ENCODE measurements at regions not wholly inside any gene's neighbourhood (a gene's known extent, or its start where the extent isn't known, plus 50 kb on each side); places are given as distances from the start of the nearest gene placed in this dataset.

DNA sequence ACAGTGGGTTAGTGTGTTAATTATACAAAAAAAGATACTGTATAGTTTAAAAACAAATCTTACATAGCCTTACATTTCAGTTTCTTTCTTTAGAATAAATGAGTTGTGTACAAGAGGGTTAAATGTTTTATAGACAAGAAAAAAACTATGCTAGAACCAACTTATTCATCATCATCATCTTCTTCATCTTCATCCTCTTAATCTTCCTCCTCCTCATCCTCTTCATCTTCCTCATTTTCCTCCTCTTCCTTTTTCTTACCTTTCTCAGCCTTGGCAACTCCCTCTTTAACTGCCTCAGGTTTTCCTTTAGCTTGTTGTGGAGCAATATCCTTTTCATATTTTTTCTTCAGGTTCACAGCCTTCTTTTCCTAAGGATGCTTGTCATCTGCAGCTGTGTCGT is 53.7 kb downstream of the RPS12 start:
- no peak for DNase-seq (ENCODE audit: low read depth, low spot score)

GRCh38 chr6:132872923-132873322 is 58.6 kb downstream of the RPS12 start:
- no peak for DNase-seq (ENCODE audit: low read depth, low spot score)

GRCh38 chr6:132877003-132877402 is 62.6 kb downstream of the RPS12 start:
- no peak for DNase-seq (ENCODE audit: low read depth, low spot score)

GRCh38 chr6:132887204-132887603 is 72.8 kb downstream of the RPS12 start:
- no peak for DNase-seq (ENCODE audit: low read depth, low spot score)

GRCh38 chr6:132888701-132889100 is 74.3 kb downstream of the RPS12 start:
- DNase-seq (ENCODE audit: low read depth, low spot score), result no peak

GRCh38 chr6:132892929-132893771 is 78.8 kb downstream of the RPS12 start:
- DNase-seq (ENCODE audit: low read depth, low spot score), result no peak

GRCh38 chr6:132893772-132894490 is 79.6 kb downstream of the RPS12 start:
- DNase-seq (ENCODE audit: low read depth, low spot score), result no peak

GRCh38 chr6:132898376-132898775 is 84.0 kb downstream of the RPS12 start:
- DNase-seq (ENCODE audit: low read depth, low spot score), result no peak

GRCh38 chr6:132900849-132901248 is 86.5 kb downstream of the RPS12 start:
- no peak for DNase-seq (ENCODE audit: low read depth, low spot score)

DNA sequence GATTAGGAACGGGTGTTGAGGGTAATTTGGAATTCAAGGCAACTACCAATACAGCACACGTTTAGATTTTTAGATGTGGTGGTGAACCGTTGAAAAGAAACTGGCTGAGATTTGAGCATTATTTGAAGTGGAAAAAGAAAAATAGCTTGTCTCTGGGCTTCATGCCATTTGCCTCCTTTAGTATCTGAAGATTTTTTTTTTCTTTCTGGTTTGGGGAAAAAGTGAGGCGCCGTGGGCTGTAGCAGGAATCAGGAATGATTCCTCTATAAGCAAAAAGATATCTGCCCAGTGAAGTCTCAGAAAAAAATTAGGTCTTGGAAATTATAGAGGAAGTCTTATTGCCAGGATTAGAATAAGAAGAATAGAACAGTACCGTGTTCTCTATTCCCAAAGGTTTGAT is 88.5 kb downstream of the RPS12 start:
- no peak for DNase-seq (ENCODE audit: low read depth, low spot score)

DNA sequence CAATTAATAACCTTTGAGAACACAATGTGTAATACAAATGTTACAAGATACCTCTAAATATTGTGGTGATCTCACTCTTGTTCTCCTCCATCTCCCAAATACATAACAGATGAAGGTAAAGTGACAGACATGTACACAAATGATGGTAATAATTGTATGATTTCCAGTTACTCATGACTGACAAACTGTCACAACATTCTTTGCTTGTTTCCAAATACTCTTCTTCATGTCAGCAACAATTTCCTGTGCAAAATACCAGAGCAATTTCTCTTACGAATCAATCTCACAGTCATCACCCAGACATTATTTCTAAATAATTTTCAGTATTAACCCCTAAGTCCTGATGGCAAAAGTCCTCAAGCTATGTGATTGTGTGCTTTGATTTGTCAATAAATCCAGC is 92.9 kb downstream of the RPS12 start:
- no peak for DNase-seq (ENCODE audit: low read depth, low spot score)

DNA sequence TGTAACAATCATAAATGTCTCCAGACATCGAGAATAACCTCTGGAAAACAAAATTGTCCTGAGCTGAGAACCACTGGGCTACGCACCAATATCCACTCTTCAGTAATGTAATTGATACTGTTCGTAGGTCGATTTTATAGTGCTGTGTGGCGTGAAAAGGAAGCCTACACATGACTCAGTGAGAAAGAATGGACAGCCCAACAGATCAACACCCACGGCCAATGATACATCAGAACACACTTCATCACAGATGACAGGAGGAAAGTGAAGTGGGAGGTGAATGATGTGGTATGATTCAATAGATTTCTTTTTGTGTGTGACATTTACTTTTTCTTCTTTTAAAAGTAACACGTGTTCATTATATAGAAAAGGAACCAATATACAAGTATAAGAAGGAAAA is 93.5 kb downstream of the RPS12 start:
- no peak for DNase-seq (ENCODE audit: low read depth, low spot score)

DNA sequence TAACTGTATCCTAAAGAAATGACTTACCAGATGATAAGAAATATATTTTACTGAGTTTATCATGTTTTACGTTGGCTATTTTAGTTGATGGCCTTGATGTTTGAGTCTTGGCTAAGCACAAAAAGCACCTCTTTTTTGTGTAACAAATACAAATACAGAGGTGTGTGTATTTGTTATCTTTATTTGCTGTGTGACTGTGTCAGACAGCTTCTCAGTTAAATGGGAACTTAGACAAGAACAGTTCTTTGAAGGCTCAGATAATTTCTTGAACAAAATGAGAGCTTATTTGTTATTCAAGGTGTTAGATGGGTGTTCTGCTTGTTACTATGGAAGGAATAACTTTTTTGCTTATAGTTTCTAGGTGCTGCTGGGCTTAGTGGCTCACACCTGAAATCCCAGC is 95.4 kb downstream of the RPS12 start:
- DNase-seq (ENCODE audit: low read depth, low spot score), result no peak

GRCh38 chr6:132910759-132911158 is 96.4 kb downstream of the RPS12 start:
- DNase-seq (ENCODE audit: low read depth, low spot score), result no peak

- DNase-seq (ENCODE audit: low read depth, low spot score), result peak; percentile 58
These were observed 104.9 kb downstream of the RPS12 start for GRCh38 chr6:132919045-132919860.

GRCh38 chr6:132927713-132928112 is 113.3 kb downstream of the RPS12 start:
- no peak for DNase-seq (ENCODE audit: low read depth, low spot score)

GRCh38 chr6:132929141-132929540 is 114.8 kb downstream of the RPS12 start:
- DNase-seq (ENCODE audit: low read depth, low spot score), result no peak

DNA sequence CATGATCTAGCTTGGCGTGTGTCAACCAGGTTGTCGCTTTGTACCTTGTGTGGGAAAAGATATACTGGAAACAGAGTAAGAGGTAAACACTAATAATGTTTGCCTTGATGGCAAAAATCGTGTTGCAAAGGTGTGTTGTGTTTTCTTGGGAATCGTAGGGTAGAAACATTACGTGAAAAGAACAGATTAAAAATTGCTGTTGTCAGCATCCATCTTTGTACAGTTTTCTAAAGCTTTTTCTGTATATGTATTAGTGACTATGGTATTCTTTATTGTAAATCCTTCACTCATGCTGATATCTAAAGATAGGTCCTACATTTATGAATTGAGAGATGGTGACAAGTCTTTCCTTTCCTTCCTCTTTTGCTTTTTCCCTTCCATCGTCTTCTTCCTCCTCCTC is 116.9 kb downstream of the RPS12 start:
- no peak for DNase-seq (ENCODE audit: low read depth, low spot score)

DNA sequence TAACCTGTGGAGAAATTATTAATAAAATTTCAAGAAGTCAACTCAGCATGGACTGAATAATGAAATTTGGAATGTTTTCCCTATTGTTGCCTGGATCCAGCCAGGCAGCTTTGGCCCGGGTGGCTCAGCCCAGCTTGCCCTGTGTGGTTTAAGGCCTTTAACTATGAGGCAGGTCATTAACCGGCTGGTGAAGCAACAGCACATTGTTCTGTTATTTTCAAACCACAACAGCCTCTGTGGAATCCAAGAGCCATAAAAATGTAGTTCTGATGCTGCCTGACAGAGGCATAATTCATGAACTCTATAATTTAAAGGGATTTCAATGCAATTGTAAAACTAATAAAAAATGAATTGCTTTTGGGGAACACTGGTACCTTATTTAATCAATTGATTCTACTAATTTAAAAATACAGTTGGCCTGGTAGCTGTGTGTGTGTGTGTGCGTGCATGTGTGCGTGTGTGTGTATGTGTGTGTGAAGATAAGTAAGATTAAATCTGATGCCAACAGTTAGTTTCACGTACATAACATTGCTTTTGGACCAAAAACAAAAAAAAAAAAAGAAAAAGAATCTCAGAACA is 117.7 kb downstream of the RPS12 start:
- no peak for DNase-seq (ENCODE audit: low read depth, low spot score)

DNA sequence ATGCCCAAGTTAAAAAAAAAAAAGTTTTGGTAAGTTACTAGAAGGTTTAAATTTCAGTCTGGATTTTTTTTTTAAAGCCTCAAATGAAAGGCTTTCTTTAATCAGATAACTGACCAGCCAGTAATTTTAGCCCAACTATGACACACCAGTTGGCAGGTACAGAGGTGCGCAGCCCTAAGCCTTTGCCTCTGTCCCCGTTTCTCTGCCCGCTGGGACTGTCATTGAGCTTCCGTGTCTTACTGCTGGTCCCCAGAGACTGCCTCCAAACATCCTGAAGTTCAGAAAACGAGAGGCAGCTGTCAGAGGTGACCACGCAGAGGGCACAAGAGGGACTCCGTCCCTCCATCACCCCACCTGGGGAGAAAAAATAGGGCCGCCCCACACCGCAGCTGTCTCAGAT is 118.2 kb downstream of the RPS12 start:
- no peak for DNase-seq (ENCODE audit: low read depth, low spot score)

DNA sequence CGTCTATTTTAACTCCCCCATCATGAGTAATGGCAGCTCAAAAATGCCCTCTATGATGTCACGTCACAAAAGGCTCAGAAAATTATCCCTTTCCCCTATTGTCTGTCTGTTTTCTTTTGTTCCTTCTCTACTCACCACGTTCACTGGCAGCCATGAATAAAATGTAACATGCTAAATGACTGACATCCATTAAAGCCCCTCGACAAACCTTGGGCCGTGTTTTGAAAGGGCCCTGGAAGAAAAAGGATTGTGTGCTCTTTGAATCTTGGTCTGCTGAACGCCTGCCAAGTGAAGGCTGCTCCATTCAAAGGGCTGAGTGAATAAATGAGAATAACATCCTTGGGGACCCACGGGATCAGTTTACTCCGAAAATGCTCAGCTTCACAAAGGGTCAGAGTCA is 118.7 kb downstream of the RPS12 start:
- DNase-seq (ENCODE audit: low read depth, low spot score), result no peak

GRCh38 chr6:132934496-132934895 is 120.1 kb downstream of the RPS12 start:
- DNase-seq (ENCODE audit: low read depth, low spot score), result no peak
